Ishikawa (cell line): ENCODE measurements at regions not wholly inside any gene's neighbourhood (a gene's known extent, or its start where the extent isn't known, plus 50 kb on each side); places are given as distances from the start of the nearest gene placed in this dataset.

Experiments
- CEBPB ChIP-seq: IDR thresholded peaks from 2 replicates; pipeline ENCODE4 v1.6.1; 2012
- EGR1 ChIP-seq: IDR thresholded peaks from 2 replicates; pipeline ENCODE4 v1.6.1; 2012
- EP300 ChIP-seq: IDR thresholded peaks from 2 replicates; pipeline ENCODE4 v1.6.1; 2012; ENCODE audit warnings: borderline replicate concordance
- FOXM1 ChIP-seq: IDR thresholded peaks from 2 replicates; pipeline ENCODE4 v1.6.1; 2012; ENCODE audit warnings: low read depth, borderline replicate concordance
- MAX ChIP-seq: IDR thresholded peaks from 2 replicates; pipeline ENCODE4 v1.6.1; 2012
- RAD21 ChIP-seq: IDR thresholded peaks from 2 replicates; pipeline ENCODE4 v1.6.1; 2012; ENCODE audit warnings: low read depth
- REST ChIP-seq: IDR thresholded peaks from 2 replicates; pipeline ENCODE4 v1.6.1; 2012; ENCODE audit warnings: low read depth, mild to moderate bottlenecking
- TAF1 ChIP-seq: IDR thresholded peaks from 2 replicates; pipeline ENCODE4 v1.6.1; 2012; ENCODE audit warnings: low read depth, mild to moderate bottlenecking
- TEAD4 ChIP-seq: IDR thresholded peaks from 2 replicates; pipeline ENCODE4 v1.6.1; 2012
- TF ChIP-seq, protein P1 (sequence below): IDR thresholded peaks from 2 replicates; pipeline ENCODE4 v1.6.1; 2012

DNA sequence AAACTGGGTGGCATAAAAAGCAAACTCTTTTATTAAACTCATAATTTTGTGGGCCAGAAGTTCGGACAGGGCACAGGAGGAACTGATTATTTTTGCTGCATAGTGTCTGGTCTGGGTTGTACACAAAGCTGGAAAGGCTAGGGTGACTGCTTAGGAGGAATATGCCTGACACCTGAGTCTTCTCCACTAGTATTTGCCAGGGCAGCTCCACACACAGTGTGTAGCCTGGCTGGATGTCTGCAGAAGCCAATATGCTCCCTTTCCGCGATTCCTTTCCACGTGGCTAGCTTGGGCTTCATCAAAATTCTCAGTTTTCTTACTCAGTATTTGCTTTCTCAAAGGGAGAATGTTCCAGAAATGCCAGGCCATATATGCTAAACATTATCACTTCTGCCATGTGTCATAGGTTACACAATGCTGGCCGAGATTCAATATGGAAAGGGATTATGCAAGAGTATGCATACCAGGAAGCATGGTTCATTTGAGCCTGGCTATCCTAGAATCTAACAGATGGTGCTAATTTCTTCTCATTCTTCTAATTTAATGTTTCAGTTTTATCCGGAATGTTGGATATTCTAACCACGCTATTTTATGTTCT lies 142.7 kb upstream of the DOK6 start:
- TF ChIP-seq EP300 (peak; percentile 64), CEBPB (peak; percentile 99), MAX (peak; percentile 77; the same call in 1 of the 2 replicates), TAF1 (no peak), RAD21 (no peak), EGR1 (no peak), REST (no peak), FOXM1 (no peak; the same call in 1 of the 2 replicates), TEAD4 (peak; percentile 82)
- TF ChIP-seq, protein P1, sequence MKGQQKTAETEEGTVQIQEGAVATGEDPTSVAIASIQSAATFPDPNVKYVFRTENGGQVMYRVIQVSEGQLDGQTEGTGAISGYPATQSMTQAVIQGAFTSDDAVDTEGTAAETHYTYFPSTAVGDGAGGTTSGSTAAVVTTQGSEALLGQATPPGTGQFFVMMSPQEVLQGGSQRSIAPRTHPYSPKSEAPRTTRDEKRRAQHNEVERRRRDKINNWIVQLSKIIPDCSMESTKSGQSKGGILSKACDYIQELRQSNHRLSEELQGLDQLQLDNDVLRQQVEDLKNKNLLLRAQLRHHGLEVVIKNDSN = peak; percentile 7; the same call in 1 of the 2 replicates
